ENCODE measurements at regions not wholly inside any gene's neighbourhood (a gene's known extent, or its start where the extent isn't known, plus 50 kb on each side); places are given as distances from the start of the nearest gene placed in this dataset.

- intact Hi-C loops (cut with DNase I; ENCODE audit: low total_unique reads) = no loop called here
- TF ChIP-seq, protein P1, sequence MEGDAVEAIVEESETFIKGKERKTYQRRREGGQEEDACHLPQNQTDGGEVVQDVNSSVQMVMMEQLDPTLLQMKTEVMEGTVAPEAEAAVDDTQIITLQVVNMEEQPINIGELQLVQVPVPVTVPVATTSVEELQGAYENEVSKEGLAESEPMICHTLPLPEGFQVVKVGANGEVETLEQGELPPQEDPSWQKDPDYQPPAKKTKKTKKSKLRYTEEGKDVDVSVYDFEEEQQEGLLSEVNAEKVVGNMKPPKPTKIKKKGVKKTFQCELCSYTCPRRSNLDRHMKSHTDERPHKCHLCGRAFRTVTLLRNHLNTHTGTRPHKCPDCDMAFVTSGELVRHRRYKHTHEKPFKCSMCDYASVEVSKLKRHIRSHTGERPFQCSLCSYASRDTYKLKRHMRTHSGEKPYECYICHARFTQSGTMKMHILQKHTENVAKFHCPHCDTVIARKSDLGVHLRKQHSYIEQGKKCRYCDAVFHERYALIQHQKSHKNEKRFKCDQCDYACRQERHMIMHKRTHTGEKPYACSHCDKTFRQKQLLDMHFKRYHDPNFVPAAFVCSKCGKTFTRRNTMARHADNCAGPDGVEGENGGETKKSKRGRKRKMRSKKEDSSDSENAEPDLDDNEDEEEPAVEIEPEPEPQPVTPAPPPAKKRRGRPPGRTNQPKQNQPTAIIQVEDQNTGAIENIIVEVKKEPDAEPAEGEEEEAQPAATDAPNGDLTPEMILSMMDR (IDR thresholded peaks at IDR 0.05 in 8 of 11, conservative IDR thresholded peaks at IDR 0.05 in 3 of 11) = no peak
- no peak for TF ChIP-seq POLR2A (IDR thresholded peaks at IDR 0.05)
- no peak for TF ChIP-seq POLR2AphosphoS5 (IDR thresholded peaks at IDR 0.05)
- DNase-seq = no peak
- 42 to 59% (median 57%) methylated on average over 4 of the region's 4 CpGs for WGBS, 5 donors
- H3K36me3 ChIP-seq = no peaks in the 10 kb centered on the region
- H3K27me3 ChIP-seq (replicated peaks in 1 of 7) = peaks cover 0 to 4% (median 0%) of the 10 kb centered on the region in 7 donors
- no peak overlapping the region for H3K4me3 ChIP-seq
- H3K4me1 ChIP-seq = no peaks in the 10 kb centered on the region
- H3K9me3 ChIP-seq = no peaks in the 10 kb centered on the region
- no peak overlapping the region for H3K27ac ChIP-seq
These were observed 159.6 kb downstream of the MFSD1 start for GRCh38 chr3:158961471-158961870.

DNA sequence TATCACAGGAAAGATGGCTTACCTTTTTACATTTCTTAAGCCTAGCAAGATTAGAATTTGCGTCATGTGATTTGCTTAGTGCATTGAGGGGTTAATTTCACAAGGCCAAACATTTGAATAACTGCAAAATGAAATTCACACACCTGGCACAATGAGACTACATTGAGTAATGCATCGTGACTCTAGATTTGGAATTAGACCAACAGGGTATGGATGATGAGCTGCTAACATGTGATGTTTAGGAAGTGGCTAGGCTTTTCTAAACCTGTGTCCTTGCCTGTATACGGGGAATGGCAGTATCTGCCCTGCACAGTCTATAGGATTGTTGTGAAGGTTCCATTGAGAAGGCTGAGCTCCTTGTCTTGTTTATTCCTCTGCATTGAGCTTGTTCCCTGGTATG is 160.1 kb downstream of the MFSD1 start:
- Histone ChIP-seq H3K36me3 (no peaks in the 10 kb centered on the region), H3K9me3 (no peaks in the 10 kb centered on the region), H3K4me1 (no peaks in the 10 kb centered on the region), H3K27ac (no peak overlapping the region), H3K4me3 (no peak overlapping the region), H3K27me3 (replicated peaks in 1 of 7) (peaks cover 0 to 4% (median 0%) of the 10 kb centered on the region in 7 donors)
- intact Hi-C loops (cut with DNase I; ENCODE audit: low total_unique reads) = no loop called here
- no peak for DNase-seq
- TF ChIP-seq POLR2AphosphoS5 (IDR thresholded peaks at IDR 0.05) = no peak
- TF ChIP-seq, protein P1 (IDR thresholded peaks at IDR 0.05 in 8 of 11, conservative IDR thresholded peaks at IDR 0.05 in 3 of 11) = no peak
- TF ChIP-seq POLR2A (IDR thresholded peaks at IDR 0.05) = no peak
- WGBS, 5 donors = 76 to 86% (median 78%) methylated on average over 3 of the region's 3 CpGs

- no peak overlapping the region for H3K4me3 ChIP-seq
- H3K27ac ChIP-seq = no peak overlapping the region
- no peaks in the 10 kb centered on the region for H3K36me3 ChIP-seq
- WGBS, 5 donors = 55 to 74% (median 62%) methylated on average over 2 of the region's 2 CpGs
- DNase-seq = no peak
- intact Hi-C loops (cut with DNase I; ENCODE audit: low total_unique reads) = no loop called here
- H3K27me3 ChIP-seq (replicated peaks in 1 of 7) = no peaks in the 10 kb centered on the region
- no peaks in the 10 kb centered on the region for H3K4me1 ChIP-seq
- no peaks in the 10 kb centered on the region for H3K9me3 ChIP-seq
- TF ChIP-seq POLR2AphosphoS5 (IDR thresholded peaks at IDR 0.05) (no peak), POLR2A (IDR thresholded peaks at IDR 0.05) (no peak)
- TF ChIP-seq, protein P1 (IDR thresholded peaks at IDR 0.05 in 8 of 11, conservative IDR thresholded peaks at IDR 0.05 in 3 of 11) = no peak
These were observed 168.2 kb downstream of the MFSD1 start for GRCh38 chr3:158970006-158970405.

DNA sequence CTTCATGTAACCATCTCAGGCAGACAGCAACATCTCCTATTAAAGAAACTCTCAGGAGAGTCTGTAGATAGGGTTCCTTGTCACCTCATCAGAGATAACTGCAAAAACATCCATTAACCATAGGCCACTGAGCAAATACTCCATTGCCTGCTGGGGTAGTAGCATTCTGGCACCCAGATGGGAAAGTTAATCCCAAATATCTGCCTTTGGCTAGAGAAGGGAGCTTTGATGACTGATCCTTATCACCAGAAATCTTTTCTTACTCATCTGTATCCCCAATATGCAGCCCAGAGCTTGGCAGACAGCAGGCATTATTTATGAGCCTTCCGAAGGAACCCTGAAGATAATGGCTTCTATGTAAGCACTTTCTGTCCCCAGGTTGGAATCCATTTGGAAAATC is 173.1 kb downstream of the MFSD1 start:
- H3K4me1 ChIP-seq = no peaks in the 10 kb centered on the region
- no peak overlapping the region for H3K27ac ChIP-seq
- WGBS, 5 donors = 81 to 100% (median 86%) methylated on average over 1 of the region's 1 CpG
- H3K36me3 ChIP-seq = no peaks in the 10 kb centered on the region
- DNase-seq = no peak
- H3K9me3 ChIP-seq = no peaks in the 10 kb centered on the region
- H3K27me3 ChIP-seq (replicated peaks in 1 of 7) = no peaks in the 10 kb centered on the region
- TF ChIP-seq POLR2AphosphoS5 (IDR thresholded peaks at IDR 0.05) (no peak), POLR2A (IDR thresholded peaks at IDR 0.05) (no peak)
- TF ChIP-seq, protein P1 (IDR thresholded peaks at IDR 0.05 in 8 of 11, conservative IDR thresholded peaks at IDR 0.05 in 3 of 11) = no peak
- no peak overlapping the region for H3K4me3 ChIP-seq
- intact Hi-C loops (cut with DNase I; ENCODE audit: low total_unique reads) = no loop called here

Measured in spleen (tissue), 11 donors.